Fibroblast of pulmonary artery (primary cell): ENCODE measurements at regions not wholly inside any gene's neighbourhood (a gene's known extent, or its start where the extent isn't known, plus 50 kb on each side); places are given as distances from the start of the nearest gene placed in this dataset.
A peak's percentile ranks its signal among the peaks of the same experiment; 100 is the strongest.

ENCODE experiments used
- DNase-seq: peaks from one replicate; pipeline ENCODE4 v3.0.0-alpha.2; 2010; ENCODE audit warnings: low read depth
- H3K4me3 ChIP-seq: replicated peaks from 2 replicates; pipeline ENCODE4 v1.5.1; 2011; ENCODE audit warnings: low read depth, mild to moderate bottlenecking, control low read depth, low read length, moderate library complexity
- CTCF ChIP-seq: IDR thresholded peaks from 2 replicates; pipeline ENCODE4 v1.5.1; 2011; ENCODE audit warnings: mild to moderate bottlenecking, control low read depth, low read length, inconsistent platforms; ENCODE audit errors: missing control alignments

GRCh38 chr17:70629902-70630301 is 460.6 kb downstream of the KCNJ2 start:
- no peak overlapping the region for H3K4me3 ChIP-seq
- DNase-seq, result peak; percentile 19
- TF ChIP-seq CTCF, result peak; percentile 9

- peak; percentile 64 for DNase-seq
- no peak overlapping the region for H3K4me3 ChIP-seq
- peak; percentile 68 for TF ChIP-seq CTCF
Observed at GRCh38 chr17:70636517-70637133, 467.3 kb downstream of the KCNJ2 start.

DNA sequence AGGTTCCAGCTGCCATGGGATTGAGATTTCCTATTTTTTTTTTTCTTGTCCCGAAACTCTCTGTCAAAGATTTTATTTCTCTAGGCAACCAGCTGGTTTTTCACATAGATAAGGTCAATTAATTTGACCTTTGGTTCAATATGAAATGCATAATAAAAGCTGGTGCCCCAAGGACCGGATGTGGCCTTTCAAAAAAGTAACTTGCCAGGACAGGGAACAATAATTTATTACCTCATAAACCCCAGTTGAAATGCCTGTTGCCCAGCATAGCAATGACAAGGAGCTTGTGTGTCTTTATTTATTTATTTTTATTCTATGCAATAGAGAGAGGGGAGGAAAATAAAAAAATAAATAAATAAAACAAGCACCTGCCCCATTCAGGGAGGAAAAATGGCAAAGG is 472.7 kb downstream of the KCNJ2 start:
- no peak for DNase-seq
- no peak overlapping the region for H3K4me3 ChIP-seq
- TF ChIP-seq CTCF, result no peak

DNA sequence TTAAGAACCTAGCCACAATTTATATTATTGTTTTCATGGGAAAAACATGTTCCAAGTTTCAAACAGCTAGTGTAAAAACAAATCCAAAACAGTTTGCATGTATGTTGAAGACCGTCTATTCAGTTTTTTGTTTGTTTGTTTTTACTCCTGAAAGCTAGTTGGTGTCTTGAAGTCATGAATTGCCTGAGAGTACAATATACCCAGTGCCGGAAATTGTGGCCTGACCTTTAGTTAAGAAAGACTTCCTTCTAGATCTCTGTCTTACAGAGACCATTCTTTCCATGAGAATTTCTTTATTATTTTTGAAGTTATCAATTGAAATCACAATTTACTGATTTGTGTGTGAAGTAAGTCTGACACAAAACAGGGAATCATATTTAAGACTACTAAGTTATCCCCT is 474.8 kb downstream of the KCNJ2 start:
- TF ChIP-seq CTCF, result no peak
- H3K4me3 ChIP-seq, result no peak overlapping the region
- no peak for DNase-seq

DNA sequence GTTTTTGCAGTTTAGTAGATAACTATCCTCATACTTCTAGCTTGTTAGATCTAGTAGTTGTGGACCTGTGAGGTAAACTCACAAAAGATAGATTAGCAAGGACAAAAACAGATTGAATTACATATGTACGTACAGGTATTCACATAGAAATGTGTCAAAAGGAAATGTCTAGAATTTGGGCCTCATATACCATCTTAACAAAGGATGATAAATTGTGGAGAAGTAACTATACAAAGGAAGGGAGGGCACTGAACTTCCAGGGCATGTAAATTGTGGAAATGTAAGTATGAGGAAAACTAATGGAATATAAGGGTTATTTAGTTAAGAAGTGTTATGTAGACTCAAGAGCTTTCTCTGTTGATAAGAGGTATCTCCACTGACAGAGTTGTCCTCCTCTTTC is 477.3 kb downstream of the KCNJ2 start:
- DNase-seq, result no peak
- no peak for TF ChIP-seq CTCF
- no peak overlapping the region for H3K4me3 ChIP-seq

DNA sequence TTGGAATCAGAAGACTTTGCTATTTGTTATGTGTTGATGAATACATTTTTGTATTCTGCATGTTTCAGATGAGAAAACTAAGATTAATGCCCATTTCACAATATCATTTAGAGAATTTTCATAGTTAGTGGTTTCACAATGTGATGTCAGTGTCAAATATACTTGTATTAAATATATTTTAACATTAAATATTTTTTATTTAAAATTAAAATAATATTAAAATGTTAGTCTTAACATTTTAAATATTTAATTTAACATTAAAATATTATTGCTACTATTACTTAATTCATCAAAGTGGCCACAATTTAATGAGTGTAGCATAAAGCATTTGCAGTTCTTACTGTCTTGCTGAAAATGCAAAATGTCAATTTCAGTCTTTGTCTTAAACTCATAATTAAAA is 478.8 kb downstream of the KCNJ2 start:
- H3K4me3 ChIP-seq, result no peak overlapping the region
- DNase-seq, result no peak
- TF ChIP-seq CTCF, result no peak

GRCh38 chr17:70653850-70654249 is 484.5 kb downstream of the KCNJ2 start:
- no peak for DNase-seq
- no peak overlapping the region for H3K4me3 ChIP-seq
- no peak for TF ChIP-seq CTCF
